ENCODE measurements at regions not wholly inside any gene's neighbourhood (a gene's known extent, or its start where the extent isn't known, plus 50 kb on each side); places are given as distances from the start of the nearest gene placed in this dataset.

DNA sequence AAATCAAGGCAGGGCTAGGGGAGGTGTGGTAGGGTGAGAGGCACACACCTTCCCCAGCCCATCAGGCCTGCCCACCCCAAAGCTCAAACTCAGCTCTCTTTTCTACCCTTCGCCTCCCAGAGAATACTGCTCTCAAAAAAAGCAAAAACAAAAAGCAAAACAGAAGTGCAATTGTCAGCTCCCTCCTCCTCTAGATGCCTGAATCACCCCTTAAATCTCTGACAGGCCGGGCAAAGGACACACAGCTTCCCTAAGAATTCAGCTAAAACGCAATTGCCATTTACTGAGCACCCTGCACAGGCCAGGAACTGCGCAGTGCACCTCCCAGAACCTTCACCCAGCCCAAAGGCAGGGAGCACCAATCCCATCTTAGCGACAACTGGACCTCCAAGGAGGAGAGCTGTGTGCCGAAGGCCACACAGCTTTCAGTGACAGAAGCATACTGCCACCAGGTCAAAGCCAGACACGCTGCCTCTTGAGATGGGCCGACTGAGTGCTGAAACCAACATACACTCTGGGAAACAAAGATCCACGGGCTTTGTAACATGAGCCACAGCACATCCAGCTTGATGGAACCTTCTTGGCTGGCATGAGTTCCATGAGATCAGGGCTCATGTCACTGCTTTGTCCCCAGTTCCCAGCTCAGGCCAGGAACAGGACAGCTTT is 53.4 kb upstream of the STXBP1 start (continued):
- TF ChIP-seq CEBPB (IDR thresholded peaks at IDR 0.05; ENCODE audit: borderline replicate concordance in 1 of 2, low read depth in 2 of 2, low read length in 2 of 2), result no peak
- no peak for TF ChIP-seq PML (IDR thresholded peaks at IDR 0.05; ENCODE audit: low read length)
- no peak for TF ChIP-seq NR2C1 (IDR thresholded peaks at IDR 0.05)
- TF ChIP-seq SP1 (IDR thresholded peaks at IDR 0.05; ENCODE audit: low read depth, low read length), result no peak
- no peak for TF ChIP-seq FOXK2 (IDR thresholded peaks at IDR 0.05)
- TF ChIP-seq KAT2A (conservative IDR thresholded peaks at IDR 0.05; ENCODE audit: control insufficient read depth, low read depth, low read length), result no peak
- TF ChIP-seq MYC (IDR thresholded peaks at IDR 0.05; ENCODE audit: insufficient read depth, insufficient read length, insufficient replicate concordance, low read length, severe bottlenecking), result no peak
- TF ChIP-seq ZNF24 (IDR thresholded peaks at IDR 0.05), result no peak

DNA sequence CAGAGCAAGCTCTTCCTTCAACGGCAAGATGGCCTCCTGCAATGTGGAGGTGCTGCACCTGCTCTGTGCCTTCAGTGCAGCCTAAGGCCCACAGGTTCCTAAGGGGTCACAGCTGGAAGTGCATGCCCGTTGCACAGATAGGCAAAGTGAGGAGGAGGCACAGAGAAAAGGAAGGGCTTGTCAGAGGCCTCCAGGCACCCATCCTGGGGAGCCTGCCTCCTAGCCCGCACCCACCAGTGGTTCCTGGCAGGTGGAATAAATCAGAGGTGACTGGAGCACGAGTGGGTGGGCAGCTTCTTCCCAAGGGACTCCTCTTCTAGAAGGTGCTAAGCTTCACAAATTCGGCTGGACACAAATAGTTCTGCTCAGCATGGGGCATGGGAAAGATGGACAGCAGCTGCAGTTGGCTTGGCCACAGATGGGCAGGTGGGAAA is 52.8 kb upstream of the STXBP1 start:
- no peaks in the 10 kb centered on the region for H3K79me2 ChIP-seq (ENCODE audit: control insufficient read depth, insufficient read depth, low read length)
- CTCF ChIA-PET, result interaction anchor here (0.7 to 1.1 kb wide), 2 partner anchors 28 to 60 kb away, joined by 3 to 4 read pairs; no protein-coding TSS in a partner anchor
- H3K4me2 ChIP-seq (ENCODE audit: control insufficient read depth, insufficient read depth), result no peak overlapping the region
- H2AFZ ChIP-seq (ENCODE audit: control insufficient read depth, low read depth, low read length), result no peak overlapping the region
- no peak for DNase-seq (ENCODE audit: low read depth, low spot score)
- POLR2A ChIA-PET, result no interaction called here
- no peaks in the 10 kb centered on the region for H3K9me3 ChIP-seq (replicated peaks; ENCODE audit: control insufficient read depth, insufficient read depth, low read length)
- 39% methylated on average over 5 of the region's 5 CpGs for WGBS (ENCODE audit: insufficient coverage, insufficient replicate concordance, low lambda C conversion rate, missing lambda C conversion rate)
- in situ Hi-C loops (cut with MboI) (no loop called here), intact Hi-C loops (cut with micrococcal nuclease; ENCODE audit: unreplicated experiment) (no loop called here)
- ATAC-seq, result no peak
- no peaks in the 10 kb centered on the region for H3K27me3 ChIP-seq (replicated peaks in 1 of 2; ENCODE audit: control insufficient read depth in 2 of 2, insufficient read depth in 2 of 2, low read length in 1 of 2)
- H3K36me3 ChIP-seq (ENCODE audit: control insufficient read depth in 2 of 2, insufficient read depth in 2 of 2, low read length in 1 of 2), result no peaks in the 10 kb centered on the region
- no peak overlapping the region for H3K27ac ChIP-seq (ENCODE audit: control insufficient read depth, insufficient read depth)
- FAIRE-seq, result no peak
- H4K20me1 ChIP-seq (ENCODE audit: control insufficient read depth, insufficient read depth), result no peaks in the 10 kb centered on the region
- no TSS peak for BruUV-seq (replicated peaks)
- H3K9ac ChIP-seq (ENCODE audit: control insufficient read depth, insufficient read depth, low read length), result no peak overlapping the region
- no peaks in the 10 kb centered on the region for H3K4me1 ChIP-seq (ENCODE audit: control insufficient read depth, insufficient read depth, low read length)
- no peak overlapping the region for H3K4me3 ChIP-seq
- SMC1A ChIA-PET (ENCODE audit: uncharacterized antibody, unreplicated experiment), result no interaction called here
- RAD21 ChIA-PET (ENCODE audit: unreplicated experiment), result no interaction called here
- no peak for TF ChIP-seq YY1 (IDR thresholded peaks at IDR 0.05; ENCODE audit: low read depth, low read length)
- no peak for TF ChIP-seq CREM (IDR thresholded peaks at IDR 0.05; ENCODE audit: low read depth)
- TF ChIP-seq CHD1 (IDR thresholded peaks at IDR 0.05; ENCODE audit: low read depth, low read length), result no peak
- TF ChIP-seq, protein P1, sequence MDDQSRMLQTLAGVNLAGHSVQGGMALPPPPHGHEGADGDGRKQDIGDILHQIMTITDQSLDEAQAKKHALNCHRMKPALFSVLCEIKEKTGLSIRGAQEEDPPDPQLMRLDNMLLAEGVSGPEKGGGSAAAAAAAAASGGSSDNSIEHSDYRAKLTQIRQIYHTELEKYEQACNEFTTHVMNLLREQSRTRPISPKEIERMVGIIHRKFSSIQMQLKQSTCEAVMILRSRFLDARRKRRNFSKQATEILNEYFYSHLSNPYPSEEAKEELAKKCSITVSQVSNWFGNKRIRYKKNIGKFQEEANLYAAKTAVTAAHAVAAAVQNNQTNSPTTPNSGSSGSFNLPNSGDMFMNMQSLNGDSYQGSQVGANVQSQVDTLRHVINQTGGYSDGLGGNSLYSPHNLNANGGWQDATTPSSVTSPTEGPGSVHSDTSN (IDR thresholded peaks at IDR 0.05; ENCODE audit: insufficient replicate concordance, low read depth, low read length), result no peak
- TF ChIP-seq, protein P2, sequence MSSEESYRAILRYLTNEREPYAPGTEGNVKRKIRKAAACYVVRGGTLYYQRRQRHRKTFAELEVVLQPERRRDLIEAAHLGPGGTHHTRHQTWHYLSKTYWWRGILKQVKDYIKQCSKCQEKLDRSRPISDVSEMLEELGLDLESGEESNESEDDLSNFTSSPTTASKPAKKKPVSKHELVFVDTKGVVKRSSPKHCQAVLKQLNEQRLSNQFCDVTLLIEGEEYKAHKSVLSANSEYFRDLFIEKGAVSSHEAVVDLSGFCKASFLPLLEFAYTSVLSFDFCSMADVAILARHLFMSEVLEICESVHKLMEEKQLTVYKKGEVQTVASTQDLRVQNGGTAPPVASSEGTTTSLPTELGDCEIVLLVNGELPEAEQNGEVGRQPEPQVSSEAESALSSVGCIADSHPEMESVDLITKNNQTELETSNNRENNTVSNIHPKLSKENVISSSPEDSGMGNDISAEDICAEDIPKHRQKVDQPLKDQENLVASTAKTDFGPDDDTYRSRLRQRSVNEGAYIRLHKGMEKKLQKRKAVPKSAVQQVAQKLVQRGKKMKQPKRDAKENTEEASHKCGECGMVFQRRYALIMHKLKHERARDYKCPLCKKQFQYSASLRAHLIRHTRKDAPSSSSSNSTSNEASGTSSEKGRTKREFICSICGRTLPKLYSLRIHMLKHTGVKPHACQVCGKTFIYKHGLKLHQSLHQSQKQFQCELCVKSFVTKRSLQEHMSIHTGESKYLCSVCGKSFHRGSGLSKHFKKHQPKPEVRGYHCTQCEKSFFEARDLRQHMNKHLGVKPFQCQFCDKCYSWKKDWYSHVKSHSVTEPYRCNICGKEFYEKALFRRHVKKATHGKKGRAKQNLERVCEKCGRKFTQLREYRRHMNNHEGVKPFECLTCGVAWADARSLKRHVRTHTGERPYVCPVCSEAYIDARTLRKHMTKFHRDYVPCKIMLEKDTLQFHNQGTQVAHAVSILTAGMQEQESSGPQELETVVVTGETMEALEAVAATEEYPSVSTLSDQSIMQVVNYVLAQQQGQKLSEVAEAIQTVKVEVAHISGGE (CRISPR knock-in tag; IDR thresholded peaks at IDR 0.05), result no peak
- TF ChIP-seq, protein P3, sequence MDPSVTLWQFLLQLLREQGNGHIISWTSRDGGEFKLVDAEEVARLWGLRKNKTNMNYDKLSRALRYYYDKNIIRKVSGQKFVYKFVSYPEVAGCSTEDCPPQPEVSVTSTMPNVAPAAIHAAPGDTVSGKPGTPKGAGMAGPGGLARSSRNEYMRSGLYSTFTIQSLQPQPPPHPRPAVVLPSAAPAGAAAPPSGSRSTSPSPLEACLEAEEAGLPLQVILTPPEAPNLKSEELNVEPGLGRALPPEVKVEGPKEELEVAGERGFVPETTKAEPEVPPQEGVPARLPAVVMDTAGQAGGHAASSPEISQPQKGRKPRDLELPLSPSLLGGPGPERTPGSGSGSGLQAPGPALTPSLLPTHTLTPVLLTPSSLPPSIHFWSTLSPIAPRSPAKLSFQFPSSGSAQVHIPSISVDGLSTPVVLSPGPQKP (IDR thresholded peaks at IDR 0.05; ENCODE audit: low read depth, low read length), result no peak
- no peak for TF ChIP-seq JUND (IDR thresholded peaks at IDR 0.05; ENCODE audit: low read depth, low read length)
- no peak for TF ChIP-seq CHD4 (IDR thresholded peaks at IDR 0.05)
- TF ChIP-seq, protein P4, sequence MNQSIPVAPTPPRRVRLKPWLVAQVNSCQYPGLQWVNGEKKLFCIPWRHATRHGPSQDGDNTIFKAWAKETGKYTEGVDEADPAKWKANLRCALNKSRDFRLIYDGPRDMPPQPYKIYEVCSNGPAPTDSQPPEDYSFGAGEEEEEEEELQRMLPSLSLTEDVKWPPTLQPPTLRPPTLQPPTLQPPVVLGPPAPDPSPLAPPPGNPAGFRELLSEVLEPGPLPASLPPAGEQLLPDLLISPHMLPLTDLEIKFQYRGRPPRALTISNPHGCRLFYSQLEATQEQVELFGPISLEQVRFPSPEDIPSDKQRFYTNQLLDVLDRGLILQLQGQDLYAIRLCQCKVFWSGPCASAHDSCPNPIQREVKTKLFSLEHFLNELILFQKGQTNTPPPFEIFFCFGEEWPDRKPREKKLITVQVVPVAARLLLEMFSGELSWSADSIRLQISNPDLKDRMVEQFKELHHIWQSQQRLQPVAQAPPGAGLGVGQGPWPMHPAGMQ (IDR thresholded peaks at IDR 0.05; ENCODE audit: borderline replicate concordance), result no peak

All from GM12878 (cell line).